ENCODE measurements at regions not wholly inside any gene's neighbourhood (a gene's known extent, or its start where the extent isn't known, plus 50 kb on each side); places are given as distances from the start of the nearest gene placed in this dataset.

DNA sequence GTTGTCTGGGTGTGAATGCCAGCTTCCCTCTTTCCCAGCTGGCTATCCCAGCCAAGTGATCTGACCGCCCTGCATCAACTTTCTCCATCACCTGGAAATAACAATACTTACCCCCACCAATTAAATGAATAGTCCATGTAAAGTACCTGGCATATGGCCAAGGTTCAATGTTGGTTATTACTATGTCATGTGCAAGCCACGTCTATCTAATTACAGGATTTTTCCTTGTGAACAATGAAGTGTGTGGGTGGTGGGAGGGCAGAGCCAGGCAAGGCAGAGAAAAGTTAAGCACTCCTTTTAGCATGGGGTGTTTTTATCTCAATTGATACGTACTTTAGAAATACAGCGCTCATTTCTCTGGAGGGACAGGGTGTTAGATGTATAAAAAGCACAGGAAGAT, 121.1 kb downstream of the NHLRC3 start:
- no peak overlapping the region for H3K23ac ChIP-seq (ENCODE audit: low read length in 2 of 2)
- WGBS, result 88% methylated on average over 2 of the region's 4 CpGs
- H4K8ac ChIP-seq (ENCODE audit: low read length), result no peak overlapping the region

DNA sequence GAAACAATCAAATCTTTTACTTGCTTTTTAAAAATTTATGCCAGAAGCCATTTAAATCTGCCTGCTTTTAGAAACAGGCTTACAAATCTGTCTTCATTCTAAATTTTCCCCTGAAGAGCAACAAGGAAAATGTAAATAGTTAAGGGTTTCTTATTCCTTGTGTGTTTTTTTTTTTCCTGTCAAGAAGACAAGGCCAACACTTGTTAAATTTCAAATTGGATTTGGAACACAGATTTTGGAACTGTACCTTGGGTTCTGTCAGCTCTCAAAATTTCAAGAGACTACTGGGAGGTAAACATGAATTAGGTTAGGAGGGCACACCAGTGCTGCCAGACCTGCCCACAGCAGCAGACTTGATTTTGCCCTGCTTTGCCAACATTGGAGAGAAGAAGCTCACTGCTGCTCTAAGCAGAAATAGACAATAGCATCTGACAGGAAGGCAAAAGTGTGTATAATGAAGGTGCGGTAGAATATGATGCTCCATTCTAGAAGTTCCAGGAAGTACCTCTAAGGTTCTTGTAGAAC, 121.7 kb downstream of the NHLRC3 start:
- Histone ChIP-seq H4K91ac (ENCODE audit: low read length) (no peak overlapping the region), H4K8ac (ENCODE audit: low read length) (no peak overlapping the region), H3K4me1 (ENCODE audit: control insufficient read depth, insufficient read depth, low read depth, low read length) (no peaks in the 10 kb centered on the region), H2BK120ac (ENCODE audit: low read depth, low read length) (no peak overlapping the region), H3K23ac (ENCODE audit: low read length in 2 of 2) (no peak overlapping the region), H3K27me3 (ENCODE audit: control insufficient read depth in 1 of 2, insufficient read depth in 1 of 2, low read length in 2 of 2) (peaks cover 5 to 9% of the 10 kb centered on the region in 2 experiments), H3K9me3 (ENCODE audit: control insufficient read depth, low read length) (no peaks in the 10 kb centered on the region), H3K79me1 (replicated peaks; ENCODE audit: low read length, poor library complexity, severe bottlenecking) (no peaks in the 10 kb centered on the region), H2AK5ac (ENCODE audit: low read length, severe bottlenecking) (no peak overlapping the region), H3K36me3 (ENCODE audit: control insufficient read depth in 1 of 2, insufficient read depth in 2 of 2, low read depth in 1 of 2, low read length in 2 of 2) (no peaks in the 10 kb centered on the region), H3K18ac (ENCODE audit: low read depth in 1 of 2, low read length in 2 of 2) (no peak overlapping the region), H2BK5ac (ENCODE audit: low read depth, low read length, poor library complexity, severe bottlenecking) (no peak overlapping the region), H3K4me3 (ENCODE audit: insufficient read depth in 1 of 2, low read depth in 1 of 2, low read length in 2 of 2) (no peak overlapping the region), H2BK12ac (ENCODE audit: low read length in 2 of 2) (no peak overlapping the region), H3K14ac (ENCODE audit: low read length in 2 of 2) (no peak overlapping the region), H2AFZ (ENCODE audit: low read depth, low read length) (no peak overlapping the region), H3K4me2 (ENCODE audit: low read length, poor library complexity, severe bottlenecking) (no peak overlapping the region), H3K27ac (ENCODE audit: low read length, poor library complexity, severe bottlenecking) (no peak overlapping the region), H2BK15ac (ENCODE audit: low read depth, poor library complexity, severe bottlenecking) (no peak overlapping the region), H3K9ac (ENCODE audit: low read length) (no peak overlapping the region), H3K4ac (ENCODE audit: low read depth in 1 of 2, low read length in 2 of 2) (no peak overlapping the region)
- 100% methylated on average over 1 of the region's 1 CpG for WGBS
- DNase-seq, result no peak

More for the DNA sequence above, 121.1 kb downstream of the NHLRC3 start:
- Histone ChIP-seq H2BK15ac (ENCODE audit: low read depth, poor library complexity, severe bottlenecking) (no peak overlapping the region), H2BK5ac (ENCODE audit: low read depth, low read length, poor library complexity, severe bottlenecking) (no peak overlapping the region), H3K9me3 (ENCODE audit: control insufficient read depth, low read length) (no peaks in the 10 kb centered on the region), H3K18ac (ENCODE audit: low read depth in 1 of 2, low read length in 2 of 2) (no peak overlapping the region), H3K79me1 (replicated peaks; ENCODE audit: low read length, poor library complexity, severe bottlenecking) (no peaks in the 10 kb centered on the region), H3K36me3 (ENCODE audit: control insufficient read depth in 1 of 2, insufficient read depth in 2 of 2, low read depth in 1 of 2, low read length in 2 of 2) (no peaks in the 10 kb centered on the region), H3K14ac (ENCODE audit: low read length in 2 of 2) (no peak overlapping the region), H2BK120ac (ENCODE audit: low read depth, low read length) (no peak overlapping the region), H3K27ac (ENCODE audit: low read length, poor library complexity, severe bottlenecking) (no peak overlapping the region), H3K27me3 (ENCODE audit: control insufficient read depth in 1 of 2, insufficient read depth in 1 of 2, low read length in 2 of 2) (peaks cover 9 to 10% of the 10 kb centered on the region in 2 experiments), H2AK5ac (ENCODE audit: low read length, severe bottlenecking) (no peak overlapping the region), H2AFZ (ENCODE audit: low read depth, low read length) (no peak overlapping the region), H4K91ac (ENCODE audit: low read length) (no peak overlapping the region), H3K4ac (ENCODE audit: low read depth in 1 of 2, low read length in 2 of 2) (no peak overlapping the region), H3K4me1 (ENCODE audit: control insufficient read depth, insufficient read depth, low read depth, low read length) (no peaks in the 10 kb centered on the region), H3K4me2 (ENCODE audit: low read length, poor library complexity, severe bottlenecking) (no peak overlapping the region), H3K9ac (ENCODE audit: low read length) (no peak overlapping the region), H2BK12ac (ENCODE audit: low read length in 2 of 2) (no peak overlapping the region), H3K4me3 (ENCODE audit: insufficient read depth in 1 of 2, low read depth in 1 of 2, low read length in 2 of 2) (no peak overlapping the region)
- no peak for DNase-seq

DNA sequence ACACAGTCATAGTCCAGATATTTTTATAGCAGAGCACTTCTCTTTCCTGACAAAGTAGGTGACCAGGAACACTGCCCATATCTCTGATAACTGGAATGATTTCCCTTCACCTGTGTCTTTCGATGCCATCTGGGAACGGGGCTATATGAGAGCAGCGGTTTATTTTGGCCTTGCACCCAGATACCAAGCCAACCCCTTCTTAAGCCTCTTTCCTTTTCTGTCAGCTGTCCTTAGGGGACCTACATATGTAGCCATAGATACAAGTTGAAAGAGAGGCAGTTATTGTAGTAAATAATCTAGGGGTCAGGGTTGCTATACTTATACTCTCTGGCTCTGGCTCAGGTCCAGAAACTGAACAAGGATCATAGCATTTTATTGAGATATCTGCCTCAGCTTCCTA, 128.8 kb downstream of the NHLRC3 start:
- Histone ChIP-seq H3K4me3 (ENCODE audit: insufficient read depth in 1 of 2, low read depth in 1 of 2, low read length in 2 of 2) (no peak overlapping the region), H3K27me3 (ENCODE audit: control insufficient read depth in 1 of 2, insufficient read depth in 1 of 2, low read length in 2 of 2) (peaks cover 0 to 4% of the 10 kb centered on the region in 2 experiments), H3K14ac (ENCODE audit: low read length in 2 of 2) (no peak overlapping the region), H3K9ac (ENCODE audit: low read length) (no peak overlapping the region), H4K8ac (ENCODE audit: low read length) (no peak overlapping the region), H3K36me3 (ENCODE audit: control insufficient read depth in 1 of 2, insufficient read depth in 2 of 2, low read depth in 1 of 2, low read length in 2 of 2) (no peaks in the 10 kb centered on the region), H3K9me3 (ENCODE audit: control insufficient read depth, low read length) (no peaks in the 10 kb centered on the region), H4K91ac (ENCODE audit: low read length) (no peak overlapping the region), H2BK120ac (ENCODE audit: low read depth, low read length) (no peak overlapping the region), H3K23ac (ENCODE audit: low read length in 2 of 2) (no peak overlapping the region), H3K4ac (ENCODE audit: low read depth in 1 of 2, low read length in 2 of 2) (no peak overlapping the region), H3K4me2 (ENCODE audit: low read length, poor library complexity, severe bottlenecking) (no peak overlapping the region), H3K18ac (ENCODE audit: low read depth in 1 of 2, low read length in 2 of 2) (no peak overlapping the region), H2BK15ac (ENCODE audit: low read depth, poor library complexity, severe bottlenecking) (no peak overlapping the region), H2BK5ac (ENCODE audit: low read depth, low read length, poor library complexity, severe bottlenecking) (no peak overlapping the region), H3K79me1 (replicated peaks; ENCODE audit: low read length, poor library complexity, severe bottlenecking) (no peaks in the 10 kb centered on the region), H2AK5ac (ENCODE audit: low read length, severe bottlenecking) (no peak overlapping the region), H2BK12ac (ENCODE audit: low read length in 2 of 2) (no peak overlapping the region), H3K4me1 (ENCODE audit: control insufficient read depth, insufficient read depth, low read depth, low read length) (no peaks in the 10 kb centered on the region), H3K27ac (ENCODE audit: low read length, poor library complexity, severe bottlenecking) (no peak overlapping the region), H2AFZ (ENCODE audit: low read depth, low read length) (no peak overlapping the region)
- WGBS, result 44% methylated on average over 2 of the region's 3 CpGs
- no peak for DNase-seq

DNA sequence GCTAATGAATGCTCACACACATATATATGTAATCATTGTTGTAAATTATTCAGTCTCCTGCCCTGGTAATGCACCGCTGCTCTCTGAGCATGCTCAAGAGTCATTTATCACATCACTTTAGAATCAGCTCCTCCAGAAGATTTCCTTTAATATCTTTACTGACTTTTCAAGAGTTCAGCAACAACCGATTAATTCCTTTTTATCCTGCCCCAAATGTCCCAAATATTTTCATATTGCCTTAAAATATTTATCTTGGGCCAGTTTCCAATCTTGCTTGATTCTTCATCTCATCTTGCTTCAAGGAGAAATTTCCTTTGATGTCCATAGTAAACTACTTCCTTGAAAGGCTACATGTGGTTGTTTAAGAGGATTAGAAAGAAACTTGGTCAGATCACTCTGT, 132.5 kb downstream of the NHLRC3 start:
- H3K23ac ChIP-seq (ENCODE audit: low read length in 2 of 2), result no peak overlapping the region
- H2BK15ac ChIP-seq (ENCODE audit: low read depth, poor library complexity, severe bottlenecking), result no peak overlapping the region
- no peak for DNase-seq
- no peak overlapping the region for H2AK5ac ChIP-seq (ENCODE audit: low read length, severe bottlenecking)
- no peaks in the 10 kb centered on the region for H3K36me3 ChIP-seq (ENCODE audit: control insufficient read depth in 1 of 2, insufficient read depth in 2 of 2, low read depth in 1 of 2, low read length in 2 of 2)
- no peaks in the 10 kb centered on the region for H3K79me1 ChIP-seq (replicated peaks; ENCODE audit: low read length, poor library complexity, severe bottlenecking)
- no peaks in the 10 kb centered on the region for H3K9me3 ChIP-seq (ENCODE audit: control insufficient read depth, low read length)
- H3K4me2 ChIP-seq (ENCODE audit: low read length, poor library complexity, severe bottlenecking), result no peak overlapping the region
- no peak overlapping the region for H2BK12ac ChIP-seq (ENCODE audit: low read length in 2 of 2)
- H2BK5ac ChIP-seq (ENCODE audit: low read depth, low read length, poor library complexity, severe bottlenecking), result no peak overlapping the region
- no peak overlapping the region for H3K9ac ChIP-seq (ENCODE audit: low read length)
- no peaks in the 10 kb centered on the region for H3K4me1 ChIP-seq (ENCODE audit: control insufficient read depth, insufficient read depth, low read depth, low read length)
- no peak overlapping the region for H2BK120ac ChIP-seq (ENCODE audit: low read depth, low read length)
- WGBS, result 85% methylated on average over 2 of the region's 2 CpGs
- H4K91ac ChIP-seq (ENCODE audit: low read length), result no peak overlapping the region
- no peak overlapping the region for H3K18ac ChIP-seq (ENCODE audit: low read depth in 1 of 2, low read length in 2 of 2)
- no peak overlapping the region for H3K14ac ChIP-seq (ENCODE audit: low read length in 2 of 2)
- H4K8ac ChIP-seq (ENCODE audit: low read length), result no peak overlapping the region
- no peak overlapping the region for H3K4me3 ChIP-seq (ENCODE audit: insufficient read depth in 1 of 2, low read depth in 1 of 2, low read length in 2 of 2)
- no peak overlapping the region for H3K4ac ChIP-seq (ENCODE audit: low read depth in 1 of 2, low read length in 2 of 2)
- H2AFZ ChIP-seq (ENCODE audit: low read depth, low read length), result no peak overlapping the region
- peaks cover 0 to 4% of the 10 kb centered on the region in 2 experiments for H3K27me3 ChIP-seq (ENCODE audit: control insufficient read depth in 1 of 2, insufficient read depth in 1 of 2, low read length in 2 of 2)
- H3K27ac ChIP-seq (ENCODE audit: low read length, poor library complexity, severe bottlenecking), result no peak overlapping the region
